ENCODE measurements at regions not wholly inside any gene's neighbourhood (a gene's known extent, or its start where the extent isn't known, plus 50 kb on each side); places are given as distances from the start of the nearest gene placed in this dataset.

GRCh38 chr9:1837453-1838084, 177.6 kb upstream of the SMARCA2 start:
- no peak for TF ChIP-seq RCOR1 (IDR thresholded peaks at IDR 0.05; ENCODE audit: low read depth, low read length)
- no peak for TF ChIP-seq FOXS1 (CRISPR knock-in tag; IDR thresholded peaks at IDR 0.05)
- no peak for TF ChIP-seq MAX (IDR thresholded peaks at IDR 0.05)
- TF ChIP-seq TFCP2L1 (CRISPR knock-in tag; IDR thresholded peaks at IDR 0.05) = no peak
- peak; percentile 32; the same call in 1 of the 3 replicates for TF ChIP-seq CTCF (IDR thresholded peaks at IDR 0.05)
- TF ChIP-seq REST (IDR thresholded peaks at IDR 0.05) = no peak
- TF ChIP-seq CEBPB (IDR thresholded peaks at IDR 0.05) = no peak
- TF ChIP-seq RAD21 (conservative IDR thresholded peaks at IDR 0.05 in 1 of 2, IDR thresholded peaks at IDR 0.05 in 1 of 2) = peak; percentile 16 to 50; a peak in 2 of 5 replicates
- no peak for TF ChIP-seq ELK1 (IDR thresholded peaks at IDR 0.05; ENCODE audit: low read depth, low read length)
- peak; percentile 59 to 82; a peak in 5 of 6 replicates for ATAC-seq
- ChIA-PET POLR2A (no interaction called here), CTCF (interaction anchor here (0.6 to 2.2 kb wide), 8 partner anchors 10 to 829 kb away, joined by 3 to 7 read pairs (median 3); no protein-coding TSS in a partner anchor)
- FAIRE-seq = no peak
- no peaks in the 10 kb centered on the region for H3K9me3 ChIP-seq
- 3% methylated on average over 6 of the region's 6 CpGs for WGBS (ENCODE audit: missing lambda C conversion rate)
- H3K4me2 ChIP-seq = no peak overlapping the region
- H3K27ac ChIP-seq = no peak overlapping the region
- peak; percentile 25 to 49 for DNase-seq (ENCODE audit: low read depth in 1 of 2, low spot score in 1 of 2)
- no peaks in the 10 kb centered on the region for H3K4me1 ChIP-seq
- no peak overlapping the region for H3K4me3 ChIP-seq

- Histone ChIP-seq H3K4me2 (no peak overlapping the region), H3K9me3 (no peaks in the 10 kb centered on the region), H3K4me1 (no peaks in the 10 kb centered on the region), H3K27ac (no peak overlapping the region), H3K4me3 (no peak overlapping the region)
- DNase-seq (ENCODE audit: low read depth in 1 of 2, low spot score in 1 of 2) = no peak
- TF ChIP-seq CEBPB (IDR thresholded peaks at IDR 0.05) = no peak
- TF ChIP-seq USF2 (IDR thresholded peaks at IDR 0.05) = no peak
- no peak for ATAC-seq
- ChIA-PET CTCF (interaction anchor here (0.6 to 0.9 kb wide), 2 partner anchors 12 to 139 kb away, joined by 3 read pairs; no protein-coding TSS in a partner anchor), POLR2A (no interaction called here)
- FAIRE-seq = no peak
- WGBS (ENCODE audit: missing lambda C conversion rate) = 13% methylated on average over 6 of the region's 6 CpGs
Observed at GRCh38 chr9:1839909-1840308, 175.2 kb upstream of the SMARCA2 start.

- no peak overlapping the region for H3K4me3 ChIP-seq
- FAIRE-seq (no peak), ATAC-seq (no peak), DNase-seq (ENCODE audit: low read depth in 1 of 2, low spot score in 1 of 2) (no peak)
- H3K27ac ChIP-seq = no peak overlapping the region
- CTCF ChIA-PET = no interaction called here
- POLR2A ChIA-PET = no interaction called here
- TF ChIP-seq HOXB5 (CRISPR knock-in tag; IDR thresholded peaks at IDR 0.05) (no peak), CEBPB (IDR thresholded peaks at IDR 0.05) (no peak), POLR2AphosphoS2 (conservative IDR thresholded peaks at IDR 0.05; ENCODE audit: low read length) (no peak), ESRRA (IDR thresholded peaks at IDR 0.05; ENCODE audit: borderline replicate concordance, low read length) (no peak), HES2 (IDR thresholded peaks at IDR 0.05) (no peak), ZC3H11A (IDR thresholded peaks at IDR 0.05) (no peak), RCOR1 (IDR thresholded peaks at IDR 0.05; ENCODE audit: low read depth, low read length) (no peak), NPAS2 (CRISPR knock-in tag; IDR thresholded peaks at IDR 0.05; ENCODE audit: borderline replicate concordance) (no peak), CTCF (IDR thresholded peaks at IDR 0.05) (no peak), BCL3 (IDR thresholded peaks at IDR 0.05) (no peak), ATOH8 (CRISPR knock-in tag; IDR thresholded peaks at IDR 0.05; ENCODE audit: low read depth) (no peak)
- no peak overlapping the region for H3K4me2 ChIP-seq
- no peaks in the 10 kb centered on the region for H3K4me1 ChIP-seq
- H3K9me3 ChIP-seq = no peaks in the 10 kb centered on the region
- WGBS (ENCODE audit: missing lambda C conversion rate) = 8% methylated on average over 2 of the region's 2 CpGs
Observed at GRCh38 chr9:1845425-1845824, 169.7 kb upstream of the SMARCA2 start.

All from A549 (cell line).